Sigmoid colon (tissue), 4 donors: ENCODE measurements at regions not wholly inside any gene's neighbourhood (a gene's known extent, or its start where the extent isn't known, plus 50 kb on each side); places are given as distances from the start of the nearest gene placed in this dataset.

Source experiments
- POLR2AphosphoS5 ChIP-seq, 4 donors: sonication (generic); formaldehyde crosslinking; IDR thresholded peaks; one replicate each; pipeline ENCODE4 v1.6.1; 2017; ENCODE audit warnings: antibody characterized with exemption in 4 of 4
- TF ChIP-seq, protein P1 (sequence below), 4 experiments: fragments of 450-650 bp in 3 of 4; fragments of 200-600 bp in 1 of 4; IDR thresholded peaks; one replicate each; pipeline ENCODE4 v1.5.1; 2016 to 2019; ENCODE audit warnings: antibody characterized with exemption in 4 of 4, mild to moderate bottlenecking in 3 of 4, moderate library complexity in 2 of 4

DNA sequence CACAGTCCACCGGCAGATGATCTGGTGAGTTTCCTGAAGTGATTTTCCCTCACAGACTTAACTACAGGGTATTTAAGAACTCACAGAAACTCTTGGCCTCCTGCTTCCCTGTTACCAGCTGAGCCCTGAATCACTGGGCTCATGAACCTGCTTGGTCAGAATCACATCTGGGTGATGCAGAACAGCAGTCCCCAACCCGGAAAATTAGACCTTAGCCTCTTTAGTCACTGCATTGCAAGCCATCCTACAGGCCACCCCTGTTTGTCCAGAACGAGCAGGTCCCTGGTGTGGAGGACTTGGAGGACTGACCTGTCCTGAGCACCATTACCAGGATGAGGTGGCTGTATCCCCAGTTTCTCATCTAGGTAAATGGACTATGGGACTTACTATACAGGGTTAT lies 539.2 kb downstream of the TNS3 start:
- TF ChIP-seq POLR2AphosphoS5 (IDR thresholded peaks at IDR 0.05): no peak
- TF ChIP-seq, protein P1, sequence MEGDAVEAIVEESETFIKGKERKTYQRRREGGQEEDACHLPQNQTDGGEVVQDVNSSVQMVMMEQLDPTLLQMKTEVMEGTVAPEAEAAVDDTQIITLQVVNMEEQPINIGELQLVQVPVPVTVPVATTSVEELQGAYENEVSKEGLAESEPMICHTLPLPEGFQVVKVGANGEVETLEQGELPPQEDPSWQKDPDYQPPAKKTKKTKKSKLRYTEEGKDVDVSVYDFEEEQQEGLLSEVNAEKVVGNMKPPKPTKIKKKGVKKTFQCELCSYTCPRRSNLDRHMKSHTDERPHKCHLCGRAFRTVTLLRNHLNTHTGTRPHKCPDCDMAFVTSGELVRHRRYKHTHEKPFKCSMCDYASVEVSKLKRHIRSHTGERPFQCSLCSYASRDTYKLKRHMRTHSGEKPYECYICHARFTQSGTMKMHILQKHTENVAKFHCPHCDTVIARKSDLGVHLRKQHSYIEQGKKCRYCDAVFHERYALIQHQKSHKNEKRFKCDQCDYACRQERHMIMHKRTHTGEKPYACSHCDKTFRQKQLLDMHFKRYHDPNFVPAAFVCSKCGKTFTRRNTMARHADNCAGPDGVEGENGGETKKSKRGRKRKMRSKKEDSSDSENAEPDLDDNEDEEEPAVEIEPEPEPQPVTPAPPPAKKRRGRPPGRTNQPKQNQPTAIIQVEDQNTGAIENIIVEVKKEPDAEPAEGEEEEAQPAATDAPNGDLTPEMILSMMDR (IDR thresholded peaks at IDR 0.05): no peak
